Left ventricle myocardium superior (tissue), 1 donor: ENCODE measurements at regions not wholly inside any gene's neighbourhood (a gene's known extent, or its start where the extent isn't known, plus 50 kb on each side); places are given as distances from the start of the nearest gene placed in this dataset.
A peak's percentile ranks its signal among the peaks of the same experiment; 100 is the strongest.

Source experiments
- ATAC-seq: fragments of 200-7000 bp; cut with Tn5 transposase; one replicate; pipeline ENCODE4 v1.9.1; 2020; ENCODE audit warnings: mild to moderate bottlenecking, moderate library complexity
- DNase-seq: peaks from one replicate; pipeline ENCODE4 v3.0.0-alpha.2; 2020
- intact Hi-C: fragments of 100-400 bp; cut with micrococcal nuclease; formaldehyde crosslinking; loops from one replicate; pipeline ENCODE4 v1.11.0; 2022
- donor health status: DM: no; HTN: yes; CAD: no; lungs with severe emphysema.

- ATAC-seq (no peak), DNase-seq (no peak)
- intact Hi-C loops: no loop called here
Observed at GRCh38 chr14:58697930-58698642, 60.3 kb downstream of the DACT1 start.

GRCh38 chr14:58699681-58700205 lies 62.0 kb downstream of the DACT1 start:
- no peak for DNase-seq
- no peak for ATAC-seq
- intact Hi-C loops: no loop called here

GRCh38 chr14:58701156-58701555 lies 63.4 kb downstream of the DACT1 start:
- no peak for DNase-seq
- ATAC-seq: peak; percentile 25
- intact Hi-C loops: no loop called here

GRCh38 chr14:58701604-58702003 lies 63.8 kb downstream of the DACT1 start:
- DNase-seq (no peak), ATAC-seq (no peak)
- intact Hi-C loops: no loop called here

- intact Hi-C loops: no loop called here
- ATAC-seq: no peak
- DNase-seq: no peak
Observed at GRCh38 chr14:58702441-58703160, 64.8 kb downstream of the DACT1 start.

GRCh38 chr14:58703161-58703506 lies 65.4 kb downstream of the DACT1 start:
- intact Hi-C loops: no loop called here
- ATAC-seq: no peak
- DNase-seq: no peak

GRCh38 chr14:58705066-58705465 lies 67.3 kb downstream of the DACT1 start:
- ATAC-seq (peak; percentile 60), DNase-seq (peak; percentile 56)
- intact Hi-C loops: no loop called here

GRCh38 chr14:58707949-58708348 lies 70.2 kb downstream of the DACT1 start:
- no peak for ATAC-seq
- intact Hi-C loops: no loop called here
- no peak for DNase-seq

GRCh38 chr14:58709949-58710348 lies 72.2 kb downstream of the DACT1 start:
- ATAC-seq (no peak), DNase-seq (no peak)
- intact Hi-C loops: no loop called here

GRCh38 chr14:58711382-58711781 lies 73.6 kb downstream of the DACT1 start:
- DNase-seq (no peak), ATAC-seq (no peak)
- intact Hi-C loops: no loop called here

- no peak for DNase-seq
- peak; percentile 24 for ATAC-seq
- intact Hi-C loops: no loop called here
Observed at GRCh38 chr14:58712357-58712756, 74.6 kb downstream of the DACT1 start.

- intact Hi-C loops: no loop called here
- ATAC-seq (no peak), DNase-seq (no peak)
Observed at GRCh38 chr14:58713677-58714076, 75.9 kb downstream of the DACT1 start.

- ATAC-seq (no peak), DNase-seq (no peak)
- intact Hi-C loops: no loop called here
Observed at GRCh38 chr14:58716706-58717105, 78.9 kb downstream of the DACT1 start.

GRCh38 chr14:58717211-58717610 lies 79.4 kb downstream of the DACT1 start:
- intact Hi-C loops: no loop called here
- no peak for DNase-seq
- ATAC-seq: no peak

GRCh38 chr14:58717813-58718212 lies 80.1 kb downstream of the DACT1 start:
- intact Hi-C loops: no loop called here
- DNase-seq: no peak
- ATAC-seq: no peak

GRCh38 chr14:58718226-58719205 lies 80.8 kb downstream of the DACT1 start:
- intact Hi-C loops: no loop called here
- ATAC-seq: no peak
- no peak for DNase-seq

- intact Hi-C loops: no loop called here
- DNase-seq (no peak), ATAC-seq (no peak)
Observed at GRCh38 chr14:58721723-58722122, 84.0 kb downstream of the DACT1 start.

- DNase-seq (no peak), ATAC-seq (no peak)
- intact Hi-C loops: no loop called here
Observed at GRCh38 chr14:58722441-58722840, 84.7 kb downstream of the DACT1 start.

GRCh38 chr14:58724206-58724605 lies 86.4 kb downstream of the DACT1 start:
- no peak for ATAC-seq
- intact Hi-C loops: no loop called here
- no peak for DNase-seq

- no peak for ATAC-seq
- DNase-seq: no peak
- intact Hi-C loops: no loop called here
Observed at GRCh38 chr14:58724702-58725101, 86.9 kb downstream of the DACT1 start.
